H9 (cell line): ENCODE measurements at regions not wholly inside any gene's neighbourhood (a gene's known extent, or its start where the extent isn't known, plus 50 kb on each side); places are given as distances from the start of the nearest gene placed in this dataset.

Experiments used
- DNase-seq: peaks from one replicate; pipeline ENCODE4 v3.0.0-alpha.2; 2017
- H2AFZ ChIP-seq: one replicate; pipeline ENCODE4 v1.6.1; 2013; ENCODE audit warnings: mild to moderate bottlenecking, low read length, control low read depth, moderate library complexity
- H2AK5ac ChIP-seq: 2 replicates; pipeline ENCODE4 v1.6.1; 2013; ENCODE audit warnings: low read length, control low read depth, mixed read lengths; ENCODE audit not compliant: insufficient read length
- H2BK120ac ChIP-seq: one replicate; pipeline ENCODE4 v1.6.1; 2013; ENCODE audit warnings: low read depth, mild to moderate bottlenecking, low read length, control low read depth, inconsistent platforms; ENCODE audit not compliant: poor library complexity, severe bottlenecking
- H2BK12ac ChIP-seq: 2 replicates; pipeline ENCODE4 v1.6.1; 2013; ENCODE audit warnings: low read length, control low read depth, mixed read lengths, low read depth; ENCODE audit not compliant: insufficient read length
- H2BK15ac ChIP-seq: 2 replicates; pipeline ENCODE4 v1.6.1; 2013; ENCODE audit warnings: low read depth, low read length, control low read depth
- H2BK20ac ChIP-seq: one replicate; pipeline ENCODE4 v1.6.1; 2013; ENCODE audit warnings: low read depth, mild to moderate bottlenecking, low read length, control low read depth, inconsistent platforms; ENCODE audit not compliant: poor library complexity, severe bottlenecking
- H2BK5ac ChIP-seq: 2 replicates; pipeline ENCODE4 v1.6.1; 2013; ENCODE audit warnings: low read length, control low read depth, mixed read lengths; ENCODE audit not compliant: insufficient read length
- H3K14ac ChIP-seq: 2 replicates; pipeline ENCODE4 v1.6.1; 2013; ENCODE audit warnings: low read length, control low read depth; ENCODE audit not compliant: insufficient read depth
- H3K18ac ChIP-seq: 2 replicates; pipeline ENCODE4 v1.6.1; 2013; ENCODE audit warnings: low read depth, mild to moderate bottlenecking, mixed read lengths, low read length, control low read depth; ENCODE audit not compliant: insufficient read length
- H3K23ac ChIP-seq: 2 replicates; pipeline ENCODE4 v1.6.1; 2013; ENCODE audit warnings: low read length, control low read depth, mixed read lengths, low read depth; ENCODE audit not compliant: insufficient read length
- H3K23me2 ChIP-seq: 2 replicates; pipeline ENCODE4 v1.6.1; 2013; ENCODE audit warnings: low read depth, mild to moderate bottlenecking, mixed read lengths, low read length, control low read depth; ENCODE audit not compliant: insufficient read length, poor library complexity, severe bottlenecking
- H3K27ac ChIP-seq: 2 replicates; pipeline ENCODE4 v1.5.1; 2013; ENCODE audit warnings: low read length, control low read depth, mixed read lengths, low read depth; ENCODE audit not compliant: insufficient read length
- H3K27me3 ChIP-seq: 2 replicates; pipeline ENCODE4 v1.6.1; 2013; ENCODE audit warnings: low read length, control low read depth, inconsistent platforms; ENCODE audit not compliant: insufficient read depth
- H3K4ac ChIP-seq: 2 replicates; pipeline ENCODE4 v1.6.1; 2013; ENCODE audit warnings: low read depth, mild to moderate bottlenecking, control low read depth, inconsistent platforms, low read length, moderate library complexity
- H3K4me1 ChIP-seq: 2 replicates; pipeline ENCODE4 v1.6.1; 2013; ENCODE audit warnings: low read length, control low read depth, inconsistent platforms; ENCODE audit not compliant: insufficient read depth
- H3K4me2 ChIP-seq: 2 replicates; pipeline ENCODE4 v1.6.1; 2013; ENCODE audit warnings: low read length, control low read depth, mixed read lengths; ENCODE audit not compliant: insufficient read length, insufficient read depth
- H3K56ac ChIP-seq: 2 replicates; pipeline ENCODE4 v1.6.1; 2013; ENCODE audit warnings: low read depth, mild to moderate bottlenecking, mixed read lengths, low read length, control low read depth; ENCODE audit not compliant: insufficient read length
- H3K79me1 ChIP-seq: 2 replicates; pipeline ENCODE4 v1.6.1; 2013; ENCODE audit warnings: low read depth, mild to moderate bottlenecking, moderate library complexity, low read length, control low read depth, inconsistent platforms; ENCODE audit not compliant: insufficient read depth, poor library complexity, severe bottlenecking
- H3K79me2 ChIP-seq: 2 replicates; pipeline ENCODE4 v1.6.1; 2013; ENCODE audit warnings: low read length, control low read depth, inconsistent platforms; ENCODE audit not compliant: insufficient read depth
- H3K9ac ChIP-seq: 2 replicates; pipeline ENCODE4 v1.6.1; 2013; ENCODE audit warnings: low read length, control low read depth, mixed read lengths; ENCODE audit not compliant: insufficient read length; ENCODE audit errors: extremely low read depth
- H3K9me3 ChIP-seq: one replicate; pipeline ENCODE4 v1.6.1; 2013; ENCODE audit warnings: low read depth, low read length, inconsistent platforms; ENCODE audit not compliant: control insufficient read depth
- H3T11ph ChIP-seq: one replicate; pipeline ENCODE4 v1.6.1; 2013; ENCODE audit warnings: mild to moderate bottlenecking, low read length, control low read depth, inconsistent platforms
- H4K20me1 ChIP-seq: one replicate; pipeline ENCODE4 v1.6.1; 2013; ENCODE audit not compliant: control insufficient read depth, insufficient read length, insufficient read depth
- H4K5ac ChIP-seq: 2 replicates; pipeline ENCODE4 v1.6.1; 2013; ENCODE audit warnings: low read depth, mild to moderate bottlenecking, mixed read lengths, low read length, control low read depth; ENCODE audit not compliant: insufficient read length
- H4K8ac ChIP-seq: replicated peaks from 2 replicates; pipeline ENCODE4 v1.6.1; 2013; ENCODE audit warnings: low read length, control low read depth, mixed read lengths, low read depth; ENCODE audit not compliant: insufficient read length
- H4K91ac ChIP-seq: 2 replicates; pipeline ENCODE4 v1.6.1; 2013; ENCODE audit warnings: low read depth, mild to moderate bottlenecking, moderate library complexity, mixed read lengths, low read length, control low read depth; ENCODE audit not compliant: insufficient read length
- H3K27ac Mint-ChIP-seq, 3 experiments: 2 replicates in 2 of 3; 3 replicates in 1 of 3; pipeline ENCODE4 v1.8.0; 2020 to 2021; ENCODE audit warnings: mixed read lengths in 3 of 3, mild to moderate bottlenecking in 1 of 3, moderate library complexity in 1 of 3
- H3K27me3 Mint-ChIP-seq: 2 replicates; pipeline ENCODE4 v1.8.0; 2021; ENCODE audit warnings: low read depth, mild to moderate bottlenecking, moderate library complexity, mixed read lengths
- H3K36me3 Mint-ChIP-seq, 3 experiments: 2 replicates in 2 of 3; 3 replicates in 1 of 3; pipeline ENCODE4 v1.8.0; 2020 to 2021; ENCODE audit warnings: low read depth in 3 of 3, mixed read lengths in 3 of 3; ENCODE audit not compliant: insufficient read depth in 1 of 3
- H3K4me1 Mint-ChIP-seq, 2 experiments: 2 replicates each; pipeline ENCODE4 v1.8.0; 2020; ENCODE audit warnings: mixed read lengths in 2 of 2
- H3K4me3 Mint-ChIP-seq, 2 experiments: 2 replicates in 1 of 2; 3 replicates in 1 of 2; pipeline ENCODE4 v1.8.0; 2020 to 2021; ENCODE audit warnings: mild to moderate bottlenecking in 2 of 2, mixed read lengths in 2 of 2, moderate library complexity in 1 of 2
- H3K9me3 Mint-ChIP-seq, 2 experiments: 2 replicates in 1 of 2; 3 replicates in 1 of 2; pipeline ENCODE4 v1.8.0; 2020; ENCODE audit warnings: mild to moderate bottlenecking in 2 of 2, mixed read lengths in 2 of 2, moderate library complexity in 1 of 2
- WGBS: extraction: QIAGEN DNeasy Blood & Tissue Kit; methylation state at CpG from one replicate; pipeline ENCODE4 v1.1.7; 2013; ENCODE audit warnings: missing lambda C conversion rate, low lambda C conversion rate, mixed read lengths; ENCODE audit not compliant: insufficient read length; ENCODE audit errors: extremely low coverage; 5-methylcytosine and 5-hydroxymethylcytosine counted together
- TF ChIP-seq, protein P1 (sequence below): fragments of 200-600 bp; sonication (generic); conservative IDR thresholded peaks from 3 replicates; pipeline ENCODE4 v1.8.0; 2021; ENCODE audit warnings: antibody characterized with exemption, mild to moderate bottlenecking

DNA sequence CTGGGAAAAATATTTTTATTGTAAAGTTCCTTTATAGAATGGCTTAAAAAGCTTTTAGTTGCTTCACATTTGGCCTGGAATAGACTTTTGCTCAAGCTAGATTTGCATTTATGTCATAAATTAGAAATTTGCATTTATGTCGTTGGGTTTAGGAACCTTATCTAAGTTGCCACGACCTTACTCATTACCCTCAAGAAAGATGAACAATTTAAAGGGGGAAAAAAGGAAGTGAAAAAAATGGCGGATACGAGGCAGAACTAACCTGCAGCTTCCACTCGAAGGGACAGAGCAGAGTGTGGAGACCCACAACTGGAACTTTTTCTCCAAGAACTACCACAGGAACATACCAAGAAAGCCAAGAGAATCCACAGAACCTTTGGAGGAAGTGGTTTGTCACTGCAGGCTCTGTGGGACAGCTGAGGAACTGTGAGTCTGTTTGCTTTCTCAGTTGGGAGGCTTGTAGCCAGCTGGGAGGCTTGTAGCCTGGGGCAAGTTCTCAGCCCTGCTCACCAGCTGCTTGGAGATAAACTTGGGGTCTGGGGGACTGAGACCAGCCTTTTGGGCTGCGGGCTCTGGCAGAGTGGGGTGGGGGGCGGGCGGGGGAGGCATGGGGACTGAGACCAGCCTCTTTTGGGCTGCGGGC is 349.9 kb upstream of the MEIS1 start:
- no peaks in the 10 kb centered on the region; the same call in 1 of the 2 replicates for H3K27me3 Mint-ChIP-seq
- Histone ChIP-seq H3K79me2 (no peaks in the 10 kb centered on the region), H3K18ac (no peak overlapping the region), H3K27ac (no peak overlapping the region), H2BK15ac (no peak overlapping the region), H4K91ac (no peak overlapping the region), H3K23ac (no peak overlapping the region), H3K27me3 (no peaks in the 10 kb centered on the region), H2BK120ac (no peak overlapping the region), H2AFZ (no peak overlapping the region), H3K4me1 (no peaks in the 10 kb centered on the region), H4K20me1 (no peaks in the 10 kb centered on the region), H3K4ac (no peak overlapping the region), H3K4me2 (no peak overlapping the region), H3K9me3 (no peaks in the 10 kb centered on the region), H3K23me2 (no peaks in the 10 kb centered on the region), H3K56ac (no peak overlapping the region), H3K14ac (no peak overlapping the region), H2BK5ac (no peak overlapping the region), H2BK12ac (no peak overlapping the region), H2BK20ac (no peak overlapping the region), H3K79me1 (no peaks in the 10 kb centered on the region), H4K5ac (no peak overlapping the region), H3K9ac (no peak overlapping the region), H3T11ph (no peak overlapping the region), H4K8ac (no peak overlapping the region), H2AK5ac (no peak overlapping the region)
- H3K4me3 Mint-ChIP-seq = no peak overlapping the region
- H3K36me3 Mint-ChIP-seq = no peaks in the 10 kb centered on the region; a peak in 1 of 7 replicates
- H3K27ac Mint-ChIP-seq = no peak overlapping the region
- TF ChIP-seq, protein P1, sequence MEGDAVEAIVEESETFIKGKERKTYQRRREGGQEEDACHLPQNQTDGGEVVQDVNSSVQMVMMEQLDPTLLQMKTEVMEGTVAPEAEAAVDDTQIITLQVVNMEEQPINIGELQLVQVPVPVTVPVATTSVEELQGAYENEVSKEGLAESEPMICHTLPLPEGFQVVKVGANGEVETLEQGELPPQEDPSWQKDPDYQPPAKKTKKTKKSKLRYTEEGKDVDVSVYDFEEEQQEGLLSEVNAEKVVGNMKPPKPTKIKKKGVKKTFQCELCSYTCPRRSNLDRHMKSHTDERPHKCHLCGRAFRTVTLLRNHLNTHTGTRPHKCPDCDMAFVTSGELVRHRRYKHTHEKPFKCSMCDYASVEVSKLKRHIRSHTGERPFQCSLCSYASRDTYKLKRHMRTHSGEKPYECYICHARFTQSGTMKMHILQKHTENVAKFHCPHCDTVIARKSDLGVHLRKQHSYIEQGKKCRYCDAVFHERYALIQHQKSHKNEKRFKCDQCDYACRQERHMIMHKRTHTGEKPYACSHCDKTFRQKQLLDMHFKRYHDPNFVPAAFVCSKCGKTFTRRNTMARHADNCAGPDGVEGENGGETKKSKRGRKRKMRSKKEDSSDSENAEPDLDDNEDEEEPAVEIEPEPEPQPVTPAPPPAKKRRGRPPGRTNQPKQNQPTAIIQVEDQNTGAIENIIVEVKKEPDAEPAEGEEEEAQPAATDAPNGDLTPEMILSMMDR = no peak
- WGBS = no CpG with 5 or more reads among the region's 9 CpGs
- peaks cover 0 to 2% of the 10 kb centered on the region in 2 experiments; a peak in 2 of 5 replicates for H3K9me3 Mint-ChIP-seq
- H3K4me1 Mint-ChIP-seq = peaks cover 5 to 7% of the 10 kb centered on the region in 2 experiments; a peak in 2 of 4 replicates
- peak; percentile 34 for DNase-seq
